ENCODE measurements at regions not wholly inside any gene's neighbourhood (a gene's known extent, or its start where the extent isn't known, plus 50 kb on each side); places are given as distances from the start of the nearest gene placed in this dataset.

DNA sequence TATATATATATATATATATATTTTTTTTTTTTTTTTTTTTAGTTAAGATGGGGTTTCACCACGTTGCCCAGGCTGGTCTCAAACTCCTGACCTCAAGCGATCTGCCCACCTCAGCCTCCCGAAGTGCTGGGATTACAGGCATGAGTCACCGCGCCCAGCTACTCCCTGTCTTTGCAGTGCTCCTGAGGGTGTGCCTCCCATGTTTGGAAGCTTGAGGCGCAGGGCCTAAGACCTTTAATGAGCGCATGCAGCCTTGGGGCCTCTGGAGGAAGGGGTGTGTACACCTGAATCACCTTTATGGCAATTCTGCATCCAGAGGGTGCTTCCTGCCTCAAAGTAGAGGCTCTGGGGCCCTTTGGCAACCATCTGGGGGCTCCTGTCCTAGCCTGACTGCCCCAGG, 219.4 kb upstream of the CIBAR2 start:
- no peak overlapping the region for H3K4me3 ChIP-seq
- H3K4me1 ChIP-seq (ENCODE audit: low read depth) = peaks cover 50% of the 10 kb centered on the region
- DNase-seq (ENCODE audit: low read depth in 1 of 2, low spot score in 1 of 2) = no peak
- no peaks in the 10 kb centered on the region for H3K27me3 ChIP-seq
- no peaks in the 10 kb centered on the region for H3K9me3 ChIP-seq (ENCODE audit: low read depth)
- H3K36me3 ChIP-seq = no peaks in the 10 kb centered on the region
- TF ChIP-seq, protein P1, sequence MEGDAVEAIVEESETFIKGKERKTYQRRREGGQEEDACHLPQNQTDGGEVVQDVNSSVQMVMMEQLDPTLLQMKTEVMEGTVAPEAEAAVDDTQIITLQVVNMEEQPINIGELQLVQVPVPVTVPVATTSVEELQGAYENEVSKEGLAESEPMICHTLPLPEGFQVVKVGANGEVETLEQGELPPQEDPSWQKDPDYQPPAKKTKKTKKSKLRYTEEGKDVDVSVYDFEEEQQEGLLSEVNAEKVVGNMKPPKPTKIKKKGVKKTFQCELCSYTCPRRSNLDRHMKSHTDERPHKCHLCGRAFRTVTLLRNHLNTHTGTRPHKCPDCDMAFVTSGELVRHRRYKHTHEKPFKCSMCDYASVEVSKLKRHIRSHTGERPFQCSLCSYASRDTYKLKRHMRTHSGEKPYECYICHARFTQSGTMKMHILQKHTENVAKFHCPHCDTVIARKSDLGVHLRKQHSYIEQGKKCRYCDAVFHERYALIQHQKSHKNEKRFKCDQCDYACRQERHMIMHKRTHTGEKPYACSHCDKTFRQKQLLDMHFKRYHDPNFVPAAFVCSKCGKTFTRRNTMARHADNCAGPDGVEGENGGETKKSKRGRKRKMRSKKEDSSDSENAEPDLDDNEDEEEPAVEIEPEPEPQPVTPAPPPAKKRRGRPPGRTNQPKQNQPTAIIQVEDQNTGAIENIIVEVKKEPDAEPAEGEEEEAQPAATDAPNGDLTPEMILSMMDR (IDR thresholded peaks at IDR 0.05; ENCODE audit: low read depth, low read length) = no peak
- no peak overlapping the region for H3K27ac ChIP-seq

DNA sequence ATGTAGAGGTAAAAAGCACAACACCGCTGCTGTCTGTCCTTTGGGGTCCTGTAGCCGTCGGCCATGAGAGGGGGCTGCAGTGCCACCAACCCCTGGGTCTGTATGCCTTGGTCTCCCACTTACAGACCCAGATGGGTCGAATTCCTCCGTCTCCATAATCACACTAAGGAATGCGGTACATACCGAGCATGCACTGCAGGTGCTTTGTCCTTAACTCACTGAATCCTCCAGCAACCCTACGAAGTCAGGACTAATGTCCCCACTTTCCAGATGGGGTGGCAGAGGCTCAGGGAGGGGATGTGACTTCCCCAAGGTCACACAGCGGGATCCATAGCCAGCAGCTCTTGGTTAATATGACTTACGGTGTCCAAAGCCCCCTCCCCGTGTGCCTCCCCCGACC, 219.9 kb upstream of the CIBAR2 start:
- H3K4me1 ChIP-seq (ENCODE audit: low read depth) = peaks cover 50% of the 10 kb centered on the region
- H3K4me3 ChIP-seq = no peak overlapping the region
- H3K27me3 ChIP-seq = no peaks in the 10 kb centered on the region
- no peaks in the 10 kb centered on the region for H3K9me3 ChIP-seq (ENCODE audit: low read depth)
- no peak for DNase-seq (ENCODE audit: low read depth in 1 of 2, low spot score in 1 of 2)
- H3K36me3 ChIP-seq = no peaks in the 10 kb centered on the region
- no peak overlapping the region for H3K27ac ChIP-seq
- TF ChIP-seq, protein P1 (IDR thresholded peaks at IDR 0.05; ENCODE audit: low read depth, low read length) = no peak

DNA sequence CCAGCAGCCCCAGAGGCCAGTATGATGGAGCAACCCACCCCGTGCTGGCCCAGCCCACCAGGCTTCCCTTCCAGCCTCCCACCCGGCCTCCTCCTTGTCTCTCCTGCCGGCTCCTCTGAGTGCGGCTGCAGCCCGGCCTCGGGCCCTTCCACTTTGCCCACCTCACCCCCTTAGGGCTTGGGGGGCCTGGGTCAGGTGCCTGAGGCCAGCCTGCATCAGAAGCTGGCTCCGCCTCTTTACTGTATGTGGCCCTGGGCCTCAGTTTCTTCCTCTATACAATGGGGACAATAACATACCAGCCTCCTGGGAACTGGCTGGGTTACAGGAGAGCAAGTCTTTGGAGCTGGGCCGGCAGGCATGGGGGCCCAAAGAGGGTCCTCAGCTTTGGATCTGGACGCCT, 221.1 kb upstream of the CIBAR2 start:
- no peak for DNase-seq (ENCODE audit: low read depth in 1 of 2, low spot score in 1 of 2)
- TF ChIP-seq, protein P1 (IDR thresholded peaks at IDR 0.05; ENCODE audit: low read depth, low read length) = no peak
- H3K36me3 ChIP-seq = no peaks in the 10 kb centered on the region
- no peaks in the 10 kb centered on the region for H3K9me3 ChIP-seq (ENCODE audit: low read depth)
- no peak overlapping the region for H3K27ac ChIP-seq
- H3K27me3 ChIP-seq = no peaks in the 10 kb centered on the region
- H3K4me1 ChIP-seq (ENCODE audit: low read depth) = peaks cover 43% of the 10 kb centered on the region
- H3K4me3 ChIP-seq = no peak overlapping the region

DNA sequence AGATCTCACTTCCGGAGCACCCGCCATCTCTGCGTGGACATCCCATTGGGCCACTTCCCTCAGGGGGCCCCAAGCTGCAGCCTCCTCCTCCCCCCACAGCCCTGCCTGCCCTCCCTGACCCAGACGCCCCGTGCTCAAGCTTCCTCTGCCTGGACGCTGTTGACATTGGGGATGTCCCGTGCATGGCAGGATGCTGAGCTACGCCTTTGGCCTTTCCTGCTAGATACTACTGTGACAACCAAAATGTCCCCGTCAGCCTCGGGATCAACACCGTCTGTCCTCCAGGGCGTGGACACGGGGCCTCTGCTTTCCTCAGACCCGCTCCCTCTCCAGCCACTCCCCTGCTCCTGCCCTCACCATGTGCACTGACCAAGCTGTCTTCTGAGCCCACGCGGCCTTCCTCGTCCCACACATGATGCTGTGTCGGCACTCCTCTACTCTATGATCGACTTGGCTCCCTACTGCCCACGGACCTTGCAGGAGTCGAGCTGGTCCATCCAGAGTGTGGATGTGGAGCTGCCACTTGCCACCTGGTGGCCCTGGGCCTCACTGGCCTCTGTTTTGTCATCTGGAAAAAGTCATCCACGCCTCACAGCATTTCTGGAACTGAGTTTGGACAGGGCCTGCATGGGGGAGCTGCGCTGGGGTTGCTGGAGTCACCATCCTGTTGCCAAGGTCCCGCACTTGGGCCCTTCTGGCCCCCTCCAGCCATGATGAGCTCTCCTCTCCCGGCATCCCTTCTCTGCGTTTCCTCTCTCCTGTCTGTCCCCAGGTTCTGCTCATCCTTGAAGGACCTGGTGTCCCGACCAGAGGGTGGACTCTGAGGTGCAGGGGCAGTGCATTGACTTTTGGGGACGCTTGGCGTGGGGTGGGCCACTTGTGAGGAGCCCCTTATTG, 221.7 kb upstream of the CIBAR2 start:
- no peaks in the 10 kb centered on the region for H3K27me3 ChIP-seq

DNA sequence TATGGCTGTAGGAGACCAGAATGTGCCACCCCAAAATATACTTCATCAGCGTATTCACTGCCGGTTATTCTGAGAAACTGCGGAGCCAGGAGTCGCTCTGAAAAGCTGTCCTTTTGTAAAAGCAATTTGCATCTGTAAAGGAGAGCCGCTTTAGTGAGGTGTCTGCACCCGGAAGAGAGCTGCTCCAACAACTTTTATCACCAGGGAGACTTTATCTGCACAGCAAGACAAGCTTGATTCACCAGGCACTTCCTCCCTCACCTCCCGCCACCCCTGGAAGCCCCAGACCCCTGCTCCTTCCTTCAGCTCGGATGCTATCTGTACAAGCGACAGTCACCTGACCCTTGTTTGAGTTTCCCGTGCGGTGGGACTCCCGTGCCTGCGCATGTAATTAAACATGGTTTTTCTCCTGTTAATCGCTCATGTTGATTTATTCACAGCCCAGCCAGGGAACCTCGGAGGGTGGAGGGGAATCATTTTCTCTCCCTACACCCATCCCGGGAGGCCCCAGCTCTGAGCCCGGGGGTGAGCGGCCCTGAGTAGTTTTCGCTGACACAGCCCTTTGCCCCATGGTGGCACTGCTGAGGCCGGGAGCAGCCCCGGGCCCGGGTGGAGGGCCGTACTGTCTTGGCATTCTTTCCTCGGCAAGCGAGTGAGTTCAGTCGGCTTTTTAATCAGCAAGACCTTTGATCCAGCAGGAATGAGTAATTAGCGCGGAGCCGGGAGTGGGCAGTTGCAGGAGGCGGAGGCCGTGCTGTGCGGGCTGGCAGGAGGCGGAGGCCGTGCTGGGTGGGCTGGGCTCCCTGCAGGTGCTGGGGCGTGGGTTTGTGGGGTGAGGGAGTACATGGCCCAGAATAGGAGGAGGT, 222.7 kb upstream of the CIBAR2 start:
- no peaks in the 10 kb centered on the region for H3K27me3 ChIP-seq
- TF ChIP-seq, protein P1 (IDR thresholded peaks at IDR 0.05; ENCODE audit: low read depth, low read length) = peak; percentile 13
- DNase-seq (ENCODE audit: low read depth in 1 of 2, low spot score in 1 of 2) = peak; percentile 49 to 66
- H3K4me3 ChIP-seq = no peak overlapping the region
- H3K4me1 ChIP-seq (ENCODE audit: low read depth) = peaks cover 34% of the 10 kb centered on the region
- no peaks in the 10 kb centered on the region for H3K36me3 ChIP-seq
- H3K9me3 ChIP-seq (ENCODE audit: low read depth) = no peaks in the 10 kb centered on the region
- H3K27ac ChIP-seq = peak overlapping the region; percentile 70

More for the DNA sequence above, 221.7 kb upstream of the CIBAR2 start:
- Histone ChIP-seq H3K4me1 (ENCODE audit: low read depth) (peaks cover 39% of the 10 kb centered on the region), H3K9me3 (ENCODE audit: low read depth) (no peaks in the 10 kb centered on the region), H3K4me3 (no peak overlapping the region), H3K36me3 (no peaks in the 10 kb centered on the region), H3K27ac (no peak overlapping the region)
- DNase-seq (ENCODE audit: low read depth in 1 of 2, low spot score in 1 of 2) = no peak
- TF ChIP-seq, protein P1 (IDR thresholded peaks at IDR 0.05; ENCODE audit: low read depth, low read length) = no peak
